Upper lobe of left lung (tissue), 4 donors: ENCODE measurements at regions not wholly inside any gene's neighbourhood (a gene's known extent, or its start where the extent isn't known, plus 50 kb on each side); places are given as distances from the start of the nearest gene placed in this dataset.

Experiments
- EP300 ChIP-seq, 4 donors: sonication (generic); formaldehyde crosslinking; IDR thresholded peaks; one replicate each; pipeline ENCODE4 v1.5.1; 2017; ENCODE audit warnings: antibody characterized with exemption in 4 of 4, control low read depth in 2 of 4
- TF ChIP-seq, protein P1 (sequence below), 6 experiments: fragments of 450-650 bp in 4 of 6; fragments of 200-600 bp in 2 of 6; sonication (generic) in 2 of 6; IDR thresholded peaks; one replicate each; pipeline ENCODE4 v1.5.1; 2016 to 2019; ENCODE audit warnings: antibody characterized with exemption in 6 of 6

DNA sequence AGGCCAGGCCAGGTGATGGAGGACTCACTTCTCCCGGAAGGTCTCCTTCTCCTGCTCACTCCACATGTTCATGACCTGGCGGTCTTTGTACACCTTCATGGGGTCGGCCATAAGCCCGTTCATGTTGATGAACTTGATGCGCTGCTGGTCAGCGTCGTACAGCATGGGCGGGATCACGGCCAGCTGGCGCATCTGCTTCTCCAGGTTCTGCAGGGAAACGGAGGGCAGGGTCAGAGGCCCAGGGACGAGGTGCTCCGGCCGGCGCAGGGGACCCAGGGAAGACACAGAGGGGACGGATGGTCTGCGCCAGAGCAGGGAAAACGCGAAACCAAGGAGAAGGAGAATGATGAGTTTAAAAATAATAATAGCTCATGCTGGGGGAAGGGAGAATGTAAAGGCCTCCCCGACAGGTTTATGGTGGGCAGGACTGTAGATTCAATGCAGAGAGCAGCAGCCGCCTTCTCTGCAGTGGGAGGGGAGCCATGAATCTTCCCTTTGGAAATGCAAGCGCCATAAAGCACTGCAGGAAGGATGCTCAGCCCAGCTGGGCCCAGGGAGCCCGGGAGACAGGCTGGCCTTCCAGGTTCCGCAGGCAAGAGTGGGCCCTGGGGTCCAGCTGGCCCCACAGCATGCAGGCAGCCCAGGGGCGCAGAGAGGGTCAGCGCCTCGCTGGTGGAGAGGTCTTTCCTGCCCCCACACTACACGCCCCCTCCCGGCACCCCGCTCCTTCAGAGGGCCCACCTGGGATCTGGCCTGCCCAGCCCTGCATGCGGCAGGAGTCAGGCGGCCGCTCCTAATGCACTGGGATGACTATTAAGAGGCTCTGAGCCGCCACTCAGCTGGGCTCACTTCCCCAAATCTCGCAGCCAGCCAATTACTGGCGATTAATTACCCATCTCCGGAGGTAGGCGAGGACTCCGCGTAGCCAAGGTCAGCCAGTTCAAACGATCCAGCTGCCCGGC, 132.0 kb downstream of the RFLNA start:
- TF ChIP-seq, protein P1, sequence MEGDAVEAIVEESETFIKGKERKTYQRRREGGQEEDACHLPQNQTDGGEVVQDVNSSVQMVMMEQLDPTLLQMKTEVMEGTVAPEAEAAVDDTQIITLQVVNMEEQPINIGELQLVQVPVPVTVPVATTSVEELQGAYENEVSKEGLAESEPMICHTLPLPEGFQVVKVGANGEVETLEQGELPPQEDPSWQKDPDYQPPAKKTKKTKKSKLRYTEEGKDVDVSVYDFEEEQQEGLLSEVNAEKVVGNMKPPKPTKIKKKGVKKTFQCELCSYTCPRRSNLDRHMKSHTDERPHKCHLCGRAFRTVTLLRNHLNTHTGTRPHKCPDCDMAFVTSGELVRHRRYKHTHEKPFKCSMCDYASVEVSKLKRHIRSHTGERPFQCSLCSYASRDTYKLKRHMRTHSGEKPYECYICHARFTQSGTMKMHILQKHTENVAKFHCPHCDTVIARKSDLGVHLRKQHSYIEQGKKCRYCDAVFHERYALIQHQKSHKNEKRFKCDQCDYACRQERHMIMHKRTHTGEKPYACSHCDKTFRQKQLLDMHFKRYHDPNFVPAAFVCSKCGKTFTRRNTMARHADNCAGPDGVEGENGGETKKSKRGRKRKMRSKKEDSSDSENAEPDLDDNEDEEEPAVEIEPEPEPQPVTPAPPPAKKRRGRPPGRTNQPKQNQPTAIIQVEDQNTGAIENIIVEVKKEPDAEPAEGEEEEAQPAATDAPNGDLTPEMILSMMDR (IDR thresholded peaks at IDR 0.05) = no peak
- TF ChIP-seq EP300 (IDR thresholded peaks at IDR 0.05) = no peak
